Daoy (cell line): ENCODE measurements at regions not wholly inside any gene's neighbourhood (a gene's known extent, or its start where the extent isn't known, plus 50 kb on each side); places are given as distances from the start of the nearest gene placed in this dataset.

ENCODE experiments used
- DNase-seq: peaks from one replicate; pipeline ENCODE4 v3.0.0-alpha.2; 2015; ENCODE audit warnings: low read depth

GRCh38 chr14:101400830-101401229 lies 160.5 kb upstream of the DIO3 start:
- no peak for DNase-seq

- no peak for DNase-seq
These were observed 158.2 kb upstream of the DIO3 start for GRCh38 chr14:101402936-101403660.

GRCh38 chr14:101404426-101405170 lies 156.7 kb upstream of the DIO3 start:
- DNase-seq = no peak

- DNase-seq = no peak
These were observed 156.0 kb upstream of the DIO3 start for GRCh38 chr14:101405171-101405883.

- DNase-seq = no peak
These were observed 154.4 kb upstream of the DIO3 start for GRCh38 chr14:101406921-101407320.

- no peak for DNase-seq
These were observed 154.0 kb upstream of the DIO3 start for GRCh38 chr14:101407328-101407727.

- DNase-seq = peak; percentile 55
These were observed 153.0 kb upstream of the DIO3 start for GRCh38 chr14:101408077-101408831.

GRCh38 chr14:101409006-101409543 lies 152.2 kb upstream of the DIO3 start:
- no peak for DNase-seq

- DNase-seq = no peak
These were observed 151.2 kb upstream of the DIO3 start for GRCh38 chr14:101410126-101410525.

- DNase-seq = no peak
These were observed 150.1 kb upstream of the DIO3 start for GRCh38 chr14:101411151-101411550.

GRCh38 chr14:101411779-101412178 lies 149.5 kb upstream of the DIO3 start:
- DNase-seq = no peak

- peak; percentile 45 for DNase-seq
These were observed 148.6 kb upstream of the DIO3 start for GRCh38 chr14:101412739-101413138.

- DNase-seq = no peak
These were observed 143.9 kb upstream of the DIO3 start for GRCh38 chr14:101417434-101417833.

GRCh38 chr14:101418601-101419000 lies 142.7 kb upstream of the DIO3 start:
- no peak for DNase-seq

- no peak for DNase-seq
These were observed 134.8 kb upstream of the DIO3 start for GRCh38 chr14:101426466-101426865.

GRCh38 chr14:101428409-101428808 lies 132.9 kb upstream of the DIO3 start:
- no peak for DNase-seq

GRCh38 chr14:101435546-101435945 lies 125.7 kb upstream of the DIO3 start:
- no peak for DNase-seq

GRCh38 chr14:101439023-101439422 lies 122.3 kb upstream of the DIO3 start:
- no peak for DNase-seq

- no peak for DNase-seq
These were observed 120.8 kb upstream of the DIO3 start for GRCh38 chr14:101440496-101440895.

GRCh38 chr14:101441710-101442109 lies 119.6 kb upstream of the DIO3 start:
- no peak for DNase-seq

GRCh38 chr14:101442451-101442850 lies 118.8 kb upstream of the DIO3 start:
- peak; percentile 65 for DNase-seq

- DNase-seq = peak; percentile 86
These were observed 117.2 kb upstream of the DIO3 start for GRCh38 chr14:101444116-101444515.
